IMR-90 (cell line): ENCODE measurements at regions not wholly inside any gene's neighbourhood (a gene's known extent, or its start where the extent isn't known, plus 50 kb on each side); places are given as distances from the start of the nearest gene placed in this dataset.

ENCODE experiments used
- ATAC-seq: fragments of 200-7000 bp; cut with Tn5 transposase; 2 replicates; pipeline ENCODE4 v1.9.1; 2020; ENCODE audit warnings: low read depth, mild to moderate bottlenecking, moderate library complexity
- BruUV-seq: library from RNA; stranded (reverse); fragments of 400-500 nt; replicated peaks from 2 replicates; lab custom pipeline; 2021; lab: Mats Ljungman, UMichigan
- CTCF ChIA-PET: fragments of 300-600 bp; formaldehyde crosslinking; extraction: SDS; loops from one replicate; lab custom pipeline; 2021; ENCODE audit warnings: antibody characterized with exemption; lab: Yijun Ruan, JAX
- POLR2A ChIA-PET: fragments of 300-600 bp; sonication (Branson Sonifier 250); formaldehyde crosslinking; loops from one replicate; lab custom pipeline; 2022; ENCODE audit warnings: antibody characterized with exemption; ENCODE audit not compliant: unreplicated experiment; lab: Charles Lee
- DNase-seq: peaks from one replicate; pipeline ENCODE4 v3.0.0; 2013
- H2AFZ ChIP-seq: replicated peaks from 2 replicates; pipeline ENCODE3; 2013; ENCODE audit warnings: low read length, mild to moderate bottlenecking; ENCODE audit not compliant: poor library complexity
- H2AK5ac ChIP-seq: 2 replicates; pipeline ENCODE4 v1.6.1; 2013; ENCODE audit warnings: low read depth, low read length, inconsistent platforms
- H2AK9ac ChIP-seq: replicated peaks from 2 replicates; pipeline ENCODE3; 2013; ENCODE audit warnings: mild to moderate bottlenecking, low read depth, low read length, moderate library complexity; ENCODE audit not compliant: poor library complexity
- H2BK120ac ChIP-seq: 2 replicates; pipeline ENCODE4 v1.6.1; 2013; ENCODE audit warnings: low read depth, low read length, inconsistent platforms
- H2BK15ac ChIP-seq: 3 replicates; pipeline ENCODE4 v1.6.1; 2013; ENCODE audit warnings: low read depth, low read length, inconsistent platforms
- H2BK20ac ChIP-seq: 2 replicates; pipeline ENCODE4 v1.6.1; 2013; ENCODE audit warnings: low read depth, mild to moderate bottlenecking, inconsistent platforms, low read length, moderate library complexity
- H2BK5ac ChIP-seq: 2 replicates; pipeline ENCODE4 v1.6.1; 2013; ENCODE audit warnings: mild to moderate bottlenecking, low read depth, low read length, inconsistent platforms; ENCODE audit not compliant: poor library complexity, severe bottlenecking
- H3K14ac ChIP-seq: replicated peaks from 2 replicates; pipeline ENCODE4 v1.6.1; 2013; ENCODE audit warnings: low read depth, low read length, inconsistent platforms
- H3K18ac ChIP-seq: 2 replicates; pipeline ENCODE4 v1.6.1; 2013; ENCODE audit warnings: low read depth, low read length, control low read depth
- H3K23ac ChIP-seq: 2 replicates; pipeline ENCODE4 v1.6.1; 2013; ENCODE audit warnings: low read depth, low read length, inconsistent platforms
- H3K27ac ChIP-seq: 2 replicates; pipeline ENCODE4 v1.5.1; 2013; ENCODE audit warnings: mild to moderate bottlenecking, control low read depth, low read length; ENCODE audit not compliant: insufficient read depth
- H3K27me3 ChIP-seq: 2 replicates; pipeline ENCODE4 v1.6.1; 2013; ENCODE audit warnings: low read length; ENCODE audit not compliant: control insufficient read depth, insufficient read depth
- H3K36me3 ChIP-seq: 2 replicates; pipeline ENCODE4 v1.6.1; 2013; ENCODE audit warnings: low read length, mixed read lengths; ENCODE audit not compliant: control insufficient read depth, insufficient read depth
- H3K4ac ChIP-seq: 2 replicates; pipeline ENCODE4 v1.6.1; 2013; ENCODE audit warnings: low read depth, low read length, inconsistent platforms
- H3K4me1 ChIP-seq: 2 replicates; pipeline ENCODE4 v1.6.1; 2013; ENCODE audit warnings: low read length, mixed read lengths; ENCODE audit not compliant: control insufficient read depth, insufficient read depth
- H3K4me2 ChIP-seq: 2 replicates; pipeline ENCODE4 v1.6.1; 2013; ENCODE audit warnings: low read depth, mild to moderate bottlenecking, control low read depth, low read length, moderate library complexity
- H3K4me3 ChIP-seq: 2 replicates; pipeline ENCODE4 v1.5.1; 2013; ENCODE audit warnings: low read depth, mild to moderate bottlenecking, control low read depth, low read length, moderate library complexity; ENCODE audit not compliant: insufficient read depth
- H3K56ac ChIP-seq: 2 replicates; pipeline ENCODE4 v1.6.1; 2013; ENCODE audit warnings: low read length, inconsistent platforms; ENCODE audit not compliant: insufficient read depth; ENCODE audit errors: extremely low read depth
- H3K79me1 ChIP-seq, 2 experiments: 2 replicates each; pipeline ENCODE4 v1.6.1; 2013; ENCODE audit warnings: low read length in 2 of 2, inconsistent platforms in 1 of 2, low read depth in 1 of 2
- H3K9ac ChIP-seq: 2 replicates; pipeline ENCODE4 v1.6.1; 2013; ENCODE audit warnings: low read depth, low read length, control low read depth
- H3K9me1 ChIP-seq: 2 replicates; pipeline ENCODE4 v1.6.1; 2013; ENCODE audit warnings: low read length, inconsistent platforms; ENCODE audit not compliant: insufficient read depth
- H3K9me3 ChIP-seq: 2 replicates; pipeline ENCODE4 v1.6.1; 2013; ENCODE audit warnings: low read length; ENCODE audit not compliant: control insufficient read depth, insufficient read depth
- H4K20me1 ChIP-seq: 2 replicates; pipeline ENCODE4 v1.6.1; 2013; ENCODE audit warnings: low read length, inconsistent platforms; ENCODE audit not compliant: insufficient read depth
- H4K5ac ChIP-seq: 2 replicates; pipeline ENCODE4 v1.6.1; 2013; ENCODE audit warnings: mild to moderate bottlenecking, low read depth, low read length, control low read depth
- H4K8ac ChIP-seq, 2 experiments: 2 replicates each; pipeline ENCODE4 v1.6.1; 2013; ENCODE audit warnings: low read depth in 2 of 2, low read length in 2 of 2, control low read depth in 1 of 2, inconsistent platforms in 1 of 2
- H4K91ac ChIP-seq: 2 replicates; pipeline ENCODE4 v1.6.1; 2013; ENCODE audit warnings: low read depth, low read length, inconsistent platforms; ENCODE audit not compliant: insufficient read depth
- BHLHE40 ChIP-seq: fragments of 150-350 bp; IDR thresholded peaks from 2 replicates; pipeline ENCODE4 v1.6.1; 2016; ENCODE audit warnings: mild to moderate bottlenecking, low read depth, low read length
- ELK1 ChIP-seq: fragments of 150-350 bp; IDR thresholded peaks from 2 replicates; pipeline ENCODE4 v1.6.1; 2016; ENCODE audit warnings: low read depth, mild to moderate bottlenecking, low read length, moderate library complexity, borderline replicate concordance
- POLR2A ChIP-seq: IDR thresholded peaks from 2 replicates; pipeline ENCODE4 v1.6.1; 2012; ENCODE audit warnings: mild to moderate bottlenecking, low read depth, low read length
- SMC3 ChIP-seq: fragments of 150-350 bp; IDR thresholded peaks from 2 replicates; pipeline ENCODE4 v1.6.1; 2016; ENCODE audit warnings: low read depth, mild to moderate bottlenecking, antibody characterized with exemption, low read length, moderate library complexity
- WGBS, 2 experiments: methylation state at CpG; one replicate each; pipeline versions ENCODE4 v1.1.5 to v1.1.7; 2013; ENCODE audit warnings: missing lambda C conversion rate in 2 of 2; ENCODE audit not compliant: insufficient read length in 1 of 2; ENCODE audit errors: extremely low coverage in 2 of 2; 5-methylcytosine and 5-hydroxymethylcytosine counted together
- dilution Hi-C: fragments of 300-500 bp; cut with HindIII; formaldehyde crosslinking; loops from one replicate; pipeline ENCODE4 v1.14.3; 2018; ENCODE audit warnings: low sequenced_read_pairs; ENCODE audit not compliant: unreplicated experiment
- in situ Hi-C: fragments of 300-500 bp; cut with MboI; formaldehyde crosslinking; loops from 3 replicates; pipeline ENCODE4 v1.14.3; 2019; ENCODE audit warnings: low sequenced_read_pairs, inconsistent platforms, mixed read lengths
- intact Hi-C: fragments of 100-400 bp; cut with micrococcal nuclease; formaldehyde crosslinking; loops from 2 replicates; pipeline ENCODE4 v1.10.0; 2022

DNA sequence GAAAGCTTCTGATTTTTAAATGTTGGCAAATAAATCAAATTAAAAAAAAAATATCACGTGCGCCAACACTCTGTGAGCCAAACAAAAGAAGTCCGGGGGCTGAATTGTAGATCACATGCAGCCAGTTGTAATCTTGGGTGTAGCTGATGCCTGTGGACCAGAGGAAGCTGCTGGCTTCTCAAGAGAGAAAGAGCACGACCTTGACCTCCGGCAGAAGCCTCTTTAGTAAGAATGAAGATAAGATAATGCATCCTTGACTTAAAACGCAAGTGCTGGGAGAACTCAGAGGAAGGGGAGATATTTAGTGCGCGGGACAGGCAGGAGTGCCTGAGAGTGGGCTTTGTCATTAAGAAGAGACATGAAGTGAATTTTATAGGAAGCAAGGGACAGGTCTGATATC is 162.8 kb upstream of the TBX3 start:
- in situ Hi-C loops = no loop called here

More for the DNA sequence above, 162.8 kb upstream of the TBX3 start:
- peaks cover 9% of the 10 kb centered on the region for H3K4me1 ChIP-seq
- H2BK15ac ChIP-seq = no peak overlapping the region
- no peak overlapping the region; the same call in 1 of the 2 replicates for H4K91ac ChIP-seq
- no peak overlapping the region for H3K23ac ChIP-seq
- H3K9me3 ChIP-seq = no peaks in the 10 kb centered on the region
- POLR2A ChIA-PET = no interaction called here
- TF ChIP-seq BHLHE40 (no peak), ELK1 (no peak), SMC3 (no peak), POLR2A (no peak)
- CTCF ChIA-PET = interaction anchor here (0.8 to 1.0 kb wide), 2 partner anchors 9 to 12 kb away, joined by 3 to 4 read pairs; no protein-coding TSS in a partner anchor
- WGBS, 2 experiments = 84% methylated on average over 5 of the region's 8 CpGs; no CpG with 5 or more reads in 1 of the 2 experiments
- H2BK20ac ChIP-seq = no peak overlapping the region
- DNase-seq = no peak
- BruUV-seq = no TSS peak
- no peak overlapping the region for H3K27ac ChIP-seq
- ATAC-seq = no peak
- peaks cover 8% of the 10 kb centered on the region for H3K9me1 ChIP-seq
- no peak overlapping the region for H2AFZ ChIP-seq
- dilution Hi-C loops = no loop called here
- no peak overlapping the region for H4K5ac ChIP-seq
- no peak overlapping the region for H3K4ac ChIP-seq
- H2AK9ac ChIP-seq = no peak overlapping the region
- H3K56ac ChIP-seq = no peak overlapping the region
- no peaks in the 10 kb centered on the region for H3K36me3 ChIP-seq
- H3K18ac ChIP-seq = no peak overlapping the region
- no peak overlapping the region for H3K4me2 ChIP-seq
- no peak overlapping the region for H3K14ac ChIP-seq
- H4K8ac ChIP-seq = no peak overlapping the region
- intact Hi-C loops = no loop called here
- H2AK5ac ChIP-seq = no peak overlapping the region; the same call in 1 of the 2 replicates
- H2BK120ac ChIP-seq = no peak overlapping the region; the same call in 1 of the 2 replicates
- H2BK5ac ChIP-seq = no peak overlapping the region
- no peaks in the 10 kb centered on the region for H4K20me1 ChIP-seq
- no peaks in the 10 kb centered on the region for H3K27me3 ChIP-seq
- H3K9ac ChIP-seq = no peak overlapping the region
- no peak overlapping the region for H3K4me3 ChIP-seq
- H3K79me1 ChIP-seq = no peaks in the 10 kb centered on the region
